Thymus (tissue), 11 donors: ENCODE measurements at regions not wholly inside any gene's neighbourhood (a gene's known extent, or its start where the extent isn't known, plus 50 kb on each side); places are given as distances from the start of the nearest gene placed in this dataset.
A peak's percentile ranks its signal among the peaks of the same experiment; 100 is the strongest.

ENCODE experiments used
- DNase-seq, 9 donors: peaks; one replicate each; pipeline ENCODE4 v3.0.0-alpha.2; 2013; ENCODE audit warnings: low spot score in 9 of 9, low read depth in 6 of 9, missing footprints in 1 of 9
- H3K27ac ChIP-seq, 2 donors: one replicate each; pipeline ENCODE4 v1.5.1; 2013; ENCODE audit warnings: control low read depth in 1 of 2, low read depth in 1 of 2, low read length in 1 of 2, mild to moderate bottlenecking in 1 of 2, moderate library complexity in 1 of 2
- H3K27me3 ChIP-seq, 2 donors: one replicate each; pipeline ENCODE4 v1.5.1; 2013; ENCODE audit warnings: low read length in 1 of 2; ENCODE audit not compliant: control insufficient read depth in 2 of 2, insufficient read depth in 1 of 2
- H3K36me3 ChIP-seq, 2 donors: one replicate each; pipeline ENCODE4 v1.5.1; 2013; ENCODE audit warnings: low read length in 1 of 2, mild to moderate bottlenecking in 1 of 2, moderate library complexity in 1 of 2; ENCODE audit not compliant: control insufficient read depth in 2 of 2, insufficient read depth in 2 of 2
- H3K4me1 ChIP-seq, 2 donors: one replicate each; pipeline ENCODE4 v1.5.1; 2013; ENCODE audit warnings: low read length in 2 of 2; ENCODE audit not compliant: control insufficient read depth in 2 of 2, insufficient read depth in 2 of 2
- H3K4me3 ChIP-seq, 2 donors: one replicate each; pipeline ENCODE4 v1.5.1; 2013; ENCODE audit warnings: low read length in 2 of 2, control low read depth in 1 of 2, mild to moderate bottlenecking in 1 of 2
- H3K9me3 ChIP-seq, 2 donors: one replicate each; pipeline ENCODE4 v1.5.1; 2013; ENCODE audit warnings: low read length in 1 of 2, mild to moderate bottlenecking in 1 of 2; ENCODE audit not compliant: control insufficient read depth in 2 of 2, insufficient read depth in 1 of 2
- WGBS: extraction: QIAGEN DNeasy Blood & Tissue Kit; methylation state at CpG from one replicate; pipeline ENCODE4 v1.1.7; 2013; 5-methylcytosine and 5-hydroxymethylcytosine counted together
- donor health status: healthy.

GRCh38 chr16:48999044-48999443 is 282.6 kb downstream of the CBLN1 start:
- Histone ChIP-seq H3K27me3 (no peaks in the 10 kb centered on the region), H3K27ac (no peak overlapping the region), H3K4me1 (no peaks in the 10 kb centered on the region), H3K4me3 (no peak overlapping the region), H3K36me3 (no peaks in the 10 kb centered on the region), H3K9me3 (no peaks in the 10 kb centered on the region)
- DNase-seq, result no peak
- WGBS, result 65% methylated on average over 6 of the region's 6 CpGs

DNA sequence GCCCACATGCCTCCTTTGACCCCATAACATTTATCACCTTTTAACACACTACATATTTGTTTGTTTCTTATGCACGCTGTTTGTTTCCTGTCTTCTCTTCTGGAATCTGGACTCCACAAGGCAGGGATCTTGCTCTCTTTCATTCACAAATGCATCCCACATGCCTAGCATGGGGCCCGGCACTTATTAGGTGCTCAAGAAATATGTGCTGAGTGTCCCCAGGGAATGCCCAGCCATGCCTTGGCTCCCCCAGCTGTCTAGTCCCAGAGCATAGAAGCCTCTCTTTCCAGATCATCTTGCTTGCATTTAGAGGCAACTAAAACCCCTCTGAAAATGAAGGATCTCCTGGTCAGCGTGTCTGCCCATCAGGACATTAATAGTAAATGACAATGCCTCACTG is 283.7 kb downstream of the CBLN1 start:
- H3K4me3 ChIP-seq, result no peak overlapping the region
- H3K27ac ChIP-seq, result no peak overlapping the region
- no peaks in the 10 kb centered on the region for H3K9me3 ChIP-seq
- no peaks in the 10 kb centered on the region for H3K4me1 ChIP-seq
- DNase-seq, result no peak
- H3K27me3 ChIP-seq, result no peaks in the 10 kb centered on the region
- no peaks in the 10 kb centered on the region for H3K36me3 ChIP-seq
- 87% methylated on average over 3 of the region's 3 CpGs for WGBS

GRCh38 chr16:48997081-48997615 is 284.5 kb downstream of the CBLN1 start:
- WGBS, result 90% methylated on average over 8 of the region's 8 CpGs
- no peaks in the 10 kb centered on the region for H3K27me3 ChIP-seq
- H3K27ac ChIP-seq, result no peak overlapping the region
- no peak for DNase-seq
- H3K9me3 ChIP-seq, result no peaks in the 10 kb centered on the region
- no peaks in the 10 kb centered on the region for H3K36me3 ChIP-seq
- H3K4me3 ChIP-seq, result no peak overlapping the region
- no peaks in the 10 kb centered on the region for H3K4me1 ChIP-seq

GRCh38 chr16:48978501-48978900 is 303.1 kb downstream of the CBLN1 start:
- Histone ChIP-seq H3K27me3 (no peaks in the 10 kb centered on the region), H3K4me3 (no peak overlapping the region), H3K36me3 (no peaks in the 10 kb centered on the region), H3K9me3 (no peaks in the 10 kb centered on the region), H3K4me1 (no peaks in the 10 kb centered on the region), H3K27ac (no peak overlapping the region)
- DNase-seq, result no peak
- 95% methylated on average over 2 of the region's 2 CpGs for WGBS

DNA sequence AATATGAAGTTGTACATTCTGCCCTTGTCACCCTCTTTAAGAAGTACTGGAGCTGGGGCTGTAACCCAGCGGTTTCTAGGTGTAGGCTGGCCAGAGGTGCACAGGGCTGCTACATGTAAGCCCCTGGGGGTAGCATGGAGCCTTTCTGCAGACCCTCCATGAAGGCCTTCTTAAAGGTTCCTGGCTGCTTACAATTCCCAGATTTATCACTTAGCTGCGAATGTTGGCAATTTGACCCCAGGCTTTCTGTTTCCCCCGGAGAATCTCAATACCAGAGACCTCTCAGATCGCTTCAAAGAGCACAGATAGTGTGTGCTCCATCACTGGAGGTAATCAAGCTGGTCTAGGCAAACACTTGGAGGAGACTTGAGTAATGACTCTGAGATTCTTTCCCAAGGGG is 309.4 kb downstream of the CBLN1 start:
- H3K4me1 ChIP-seq, result no peaks in the 10 kb centered on the region
- H3K27ac ChIP-seq, result no peak overlapping the region
- no peak overlapping the region for H3K4me3 ChIP-seq
- H3K27me3 ChIP-seq, result no peaks in the 10 kb centered on the region
- H3K9me3 ChIP-seq, result no peaks in the 10 kb centered on the region
- no peaks in the 10 kb centered on the region for H3K36me3 ChIP-seq
- DNase-seq, result no peak
- 88% methylated on average over 4 of the region's 4 CpGs for WGBS

DNA sequence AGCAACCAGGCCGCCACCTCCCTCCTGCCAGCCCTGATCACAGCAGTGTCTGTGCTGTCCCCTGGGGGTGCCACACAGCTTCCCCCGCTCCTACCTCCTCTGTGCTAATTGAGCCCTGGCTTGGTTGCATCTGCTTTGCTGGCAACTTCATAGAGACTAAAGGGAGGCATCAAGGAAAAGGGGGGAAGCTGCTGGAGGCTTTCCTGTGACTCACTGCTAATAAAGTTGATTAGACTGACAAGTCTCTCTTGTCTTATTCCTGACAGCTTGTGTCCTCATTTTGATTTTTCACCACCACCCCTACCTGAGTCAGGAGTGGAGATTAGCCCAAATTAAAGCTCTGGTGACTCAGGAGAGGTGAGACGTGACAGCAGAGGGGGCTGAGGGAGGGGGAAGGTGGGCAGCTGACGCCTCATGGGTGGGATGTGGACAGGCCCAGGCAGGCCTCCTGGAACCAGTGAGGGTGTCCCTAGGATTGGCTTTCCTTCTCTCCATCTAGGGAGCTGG is 310.0 kb downstream of the CBLN1 start:
- H3K27me3 ChIP-seq, result no peaks in the 10 kb centered on the region
- no peaks in the 10 kb centered on the region for H3K4me1 ChIP-seq
- H3K9me3 ChIP-seq, result no peaks in the 10 kb centered on the region
- H3K27ac ChIP-seq, result peak overlapping the region in 1 of 2 donors; percentile 51
- no peak overlapping the region for H3K4me3 ChIP-seq
- peak in 2 of 9 donors; percentile 1 to 9 for DNase-seq
- H3K36me3 ChIP-seq, result no peaks in the 10 kb centered on the region
- whole genome bisulfite sequencing, result 76% methylated on average over 4 of the region's 4 CpGs

DNA sequence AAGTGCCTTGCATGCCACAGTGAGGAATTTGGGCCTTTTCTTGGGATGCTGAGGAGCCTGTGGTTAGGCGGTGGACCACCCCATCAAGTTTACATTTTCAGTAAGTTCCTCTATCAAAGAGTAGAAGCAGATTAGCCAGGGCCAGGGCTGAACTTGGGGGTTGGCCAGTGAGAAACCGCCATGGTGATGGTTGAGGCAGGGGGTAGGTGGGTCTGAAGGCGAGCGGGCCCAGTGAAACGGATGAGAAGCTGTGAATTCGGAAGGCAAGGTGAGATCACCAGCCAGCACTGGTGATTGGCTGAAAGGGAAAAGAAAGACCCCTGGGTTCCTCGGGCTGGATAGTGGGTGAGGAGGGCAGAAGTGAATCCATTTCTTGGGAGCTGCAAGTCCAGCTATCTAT is 311.4 kb downstream of the CBLN1 start:
- Histone ChIP-seq H3K27me3 (no peaks in the 10 kb centered on the region), H3K36me3 (no peaks in the 10 kb centered on the region), H3K4me3 (no peak overlapping the region), H3K27ac (no peak overlapping the region), H3K9me3 (no peaks in the 10 kb centered on the region), H3K4me1 (no peaks in the 10 kb centered on the region)
- no peak for DNase-seq
- 85% methylated on average over 7 of the region's 7 CpGs for whole genome bisulfite sequencing

DNA sequence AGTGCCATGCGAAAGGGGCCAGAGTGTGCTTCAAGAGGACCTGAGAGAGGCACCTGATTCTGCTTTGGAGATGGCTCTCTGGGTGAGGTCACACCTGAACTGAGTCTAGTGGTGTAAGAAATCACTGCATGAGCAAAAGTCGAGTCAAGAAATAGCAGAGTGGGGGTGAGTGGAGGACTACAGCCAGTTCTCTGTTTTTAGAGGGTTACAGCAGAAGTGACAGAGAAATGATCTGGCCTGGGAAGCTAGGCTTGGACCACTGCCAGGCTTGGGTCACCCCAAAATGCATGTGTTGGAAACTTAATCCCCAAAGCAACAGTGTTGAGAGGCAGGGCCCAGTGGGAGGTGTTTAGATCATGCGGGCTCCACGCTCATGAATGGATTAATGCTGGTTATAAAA is 312.0 kb downstream of the CBLN1 start:
- no peaks in the 10 kb centered on the region for H3K27me3 ChIP-seq
- 85% methylated on average over 4 of the region's 4 CpGs for WGBS
- no peak overlapping the region for H3K27ac ChIP-seq
- H3K4me1 ChIP-seq, result no peaks in the 10 kb centered on the region
- no peaks in the 10 kb centered on the region for H3K36me3 ChIP-seq
- no peak for DNase-seq
- H3K4me3 ChIP-seq, result no peak overlapping the region
- H3K9me3 ChIP-seq, result no peaks in the 10 kb centered on the region

DNA sequence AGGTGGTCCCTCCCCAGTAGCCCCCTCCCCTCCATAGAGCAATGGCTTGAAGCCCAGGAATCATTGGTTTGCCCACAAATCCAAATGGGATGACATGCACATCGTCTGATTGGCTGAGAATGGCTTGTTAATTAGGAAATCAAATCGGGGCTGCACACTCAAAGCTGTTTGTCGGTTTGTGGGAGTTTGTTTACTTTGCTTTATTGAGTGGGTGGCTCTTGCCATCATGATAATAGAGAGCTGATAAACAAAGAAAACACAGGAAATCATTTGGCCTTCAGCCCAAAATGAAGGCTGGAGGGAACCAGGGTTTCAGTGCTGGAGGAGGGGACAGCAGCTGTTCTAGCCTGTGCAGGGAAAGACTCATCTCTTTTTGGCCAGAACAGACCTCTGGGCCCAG is 316.3 kb downstream of the CBLN1 start:
- Histone ChIP-seq H3K4me3 (no peak overlapping the region), H3K27ac (no peak overlapping the region), H3K27me3 (no peaks in the 10 kb centered on the region), H3K4me1 (no peaks in the 10 kb centered on the region), H3K36me3 (no peaks in the 10 kb centered on the region), H3K9me3 (no peaks in the 10 kb centered on the region)
- DNase-seq, result no peak
- WGBS, result 38% methylated on average over 3 of the region's 3 CpGs
